ENCODE measurements at regions not wholly inside any gene's neighbourhood (a gene's known extent, or its start where the extent isn't known, plus 50 kb on each side); places are given as distances from the start of the nearest gene placed in this dataset.
"Not testable (repeated sequence)": the region's sequence is repeated elsewhere in the genome, so short reads cannot be mapped to it uniquely, and the experiment has no call there.

DNA sequence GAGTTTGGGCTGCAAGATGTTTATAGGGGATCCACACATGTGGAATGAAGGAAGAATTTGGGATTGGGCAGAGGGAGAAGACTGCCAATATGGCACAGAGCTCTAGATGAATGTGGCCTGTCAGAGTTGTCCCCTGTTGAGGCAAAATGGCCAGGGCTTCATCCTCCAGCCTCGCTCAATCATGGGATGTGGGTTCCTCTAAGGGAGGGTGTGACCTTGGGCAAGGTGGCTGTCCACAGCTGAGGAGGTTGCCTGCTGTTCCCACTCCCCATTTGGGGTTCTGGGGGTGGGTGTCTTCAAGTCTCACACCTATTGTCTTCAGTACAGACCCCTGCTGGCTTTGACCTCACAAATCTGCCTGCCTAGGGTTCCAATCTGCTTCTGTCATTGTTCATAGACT, 121.6 kb upstream of the FAM204A start:
- DNase-seq, result no peak

- DNase-seq, result no peak
These were observed 120.3 kb upstream of the FAM204A start for GRCh38 chr10:118462401-118462800.

DNA sequence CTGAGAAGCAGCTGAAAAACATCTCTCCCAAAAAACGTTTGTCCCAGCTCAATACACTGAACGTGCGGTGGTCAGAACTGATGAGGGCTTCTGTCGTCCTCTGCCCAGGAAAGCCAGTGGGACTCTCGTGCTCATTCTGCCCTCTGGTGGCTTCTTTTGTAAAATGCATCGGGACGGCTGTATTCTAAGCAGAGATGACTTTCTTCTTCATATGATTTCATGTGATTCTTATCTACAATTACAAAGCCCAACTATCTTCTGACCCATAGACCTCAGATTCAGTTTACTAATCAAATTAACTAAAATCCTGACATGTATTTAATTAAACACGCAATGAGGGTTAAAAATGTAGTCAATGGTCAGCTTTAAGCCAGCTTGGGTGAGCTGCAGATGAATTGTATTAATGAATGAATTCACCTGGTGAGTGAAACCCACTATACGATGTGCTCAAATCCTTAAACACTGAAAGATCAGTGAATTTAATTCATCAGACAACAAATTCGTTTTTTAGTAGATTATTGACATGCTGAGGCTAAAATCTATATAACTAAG, 117.6 kb upstream of the FAM204A start:
- DNase-seq, result peak; percentile 78

DNA sequence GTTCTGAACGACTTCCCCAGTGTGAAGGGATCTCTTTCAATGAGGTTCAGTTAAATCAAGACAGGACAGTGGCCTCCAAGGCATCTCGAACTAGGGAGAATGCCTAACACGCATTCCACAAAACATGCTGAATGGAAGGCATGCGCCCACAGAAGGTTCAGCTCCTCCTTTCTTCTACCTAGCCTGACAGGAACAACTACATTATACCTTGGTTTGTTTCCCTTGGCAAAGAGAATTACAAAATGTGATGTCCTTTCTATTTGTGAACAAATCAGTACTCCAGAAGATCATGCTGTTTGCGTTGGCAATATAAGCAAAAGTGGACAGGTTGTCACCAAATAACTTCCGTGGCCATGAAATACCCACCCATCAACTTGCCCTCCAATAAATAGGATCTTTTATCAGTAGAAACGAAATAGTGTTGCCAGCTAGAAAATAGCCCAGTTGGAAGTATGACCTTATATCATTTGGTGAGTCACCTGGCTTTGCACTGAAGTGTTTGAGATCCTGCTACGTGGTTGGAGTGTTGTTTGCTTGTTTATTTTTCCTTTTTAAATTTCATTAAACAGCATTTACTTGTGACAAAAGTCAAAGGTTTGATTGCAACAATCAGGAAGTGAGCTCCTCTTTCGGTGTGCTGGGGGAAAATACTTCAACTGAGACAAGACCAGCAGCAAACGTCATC, 117.0 kb upstream of the FAM204A start:
- no peak for DNase-seq

GRCh38 chr10:118457824-118458428, 115.8 kb upstream of the FAM204A start:
- no peak for DNase-seq

DNA sequence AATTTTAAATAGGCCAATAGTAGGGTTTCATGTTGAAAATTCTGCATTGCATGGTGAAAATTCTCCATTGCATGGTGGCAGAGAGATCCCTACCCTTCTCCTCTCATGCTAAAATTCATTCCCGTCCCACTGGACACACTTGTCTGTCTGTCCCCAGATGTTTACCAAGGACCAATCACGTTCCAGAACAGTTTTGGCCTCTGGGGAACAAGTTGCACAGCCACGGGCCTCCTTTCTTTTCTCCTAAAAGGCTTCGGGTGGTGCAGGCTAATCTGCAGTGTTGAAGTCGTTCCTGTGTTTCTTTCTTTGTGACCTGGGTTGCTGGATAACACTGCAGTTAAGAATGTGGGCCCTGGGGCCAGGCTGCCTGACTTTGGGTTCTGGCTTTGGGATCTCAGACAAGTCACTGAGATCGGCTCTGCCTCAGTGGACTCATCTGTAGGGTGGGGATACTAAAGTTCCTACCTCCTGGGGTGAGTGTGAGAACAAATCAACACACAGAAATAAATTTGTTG, 113.1 kb upstream of the FAM204A start:
- no peak for DNase-seq

GRCh38 chr10:118454211-118454610, 112.1 kb upstream of the FAM204A start:
- no peak for DNase-seq

DNA sequence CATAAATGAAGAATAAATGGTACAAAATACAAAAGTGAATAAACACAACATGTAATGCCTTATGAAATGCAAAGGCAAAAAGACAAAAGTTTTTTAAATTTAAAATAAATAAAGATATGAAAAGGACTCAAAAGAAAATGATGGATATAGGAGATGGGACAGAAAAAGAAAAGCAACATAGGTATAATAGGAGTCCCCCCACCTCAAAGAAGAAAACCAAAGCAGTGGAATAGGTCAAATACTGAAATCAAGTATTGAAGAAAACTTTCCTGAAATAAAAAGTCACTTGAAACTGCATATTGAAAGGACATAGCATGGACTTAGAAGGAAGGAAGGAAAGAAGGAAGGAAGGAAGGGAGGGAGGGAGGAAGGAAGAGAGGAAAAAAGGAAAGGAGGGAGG, 110.0 kb upstream of the FAM204A start:
- DNase-seq, result no peak

DNA sequence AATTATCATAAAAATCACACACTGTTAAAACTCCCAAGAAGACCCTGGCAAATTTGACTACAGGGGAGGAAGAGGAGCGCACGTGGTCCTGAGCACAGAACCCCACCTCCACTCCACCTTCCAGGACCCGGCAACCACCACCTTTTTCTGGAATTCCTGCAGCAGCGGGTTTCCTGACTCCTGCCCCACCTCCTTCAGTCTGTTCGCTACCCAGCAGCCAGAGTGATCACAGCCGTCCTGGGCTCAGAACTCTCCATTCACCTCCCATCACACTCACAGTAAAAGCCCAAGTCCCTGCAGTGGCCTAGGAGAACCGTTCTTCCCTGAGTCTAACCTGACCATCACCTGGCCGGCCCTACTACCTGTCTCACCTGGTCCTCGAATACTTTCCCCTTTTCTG, 107.4 kb upstream of the FAM204A start:
- DNase-seq, result no peak

- no peak for DNase-seq
These were observed 106.6 kb upstream of the FAM204A start for GRCh38 chr10:118448744-118449143.

DNA sequence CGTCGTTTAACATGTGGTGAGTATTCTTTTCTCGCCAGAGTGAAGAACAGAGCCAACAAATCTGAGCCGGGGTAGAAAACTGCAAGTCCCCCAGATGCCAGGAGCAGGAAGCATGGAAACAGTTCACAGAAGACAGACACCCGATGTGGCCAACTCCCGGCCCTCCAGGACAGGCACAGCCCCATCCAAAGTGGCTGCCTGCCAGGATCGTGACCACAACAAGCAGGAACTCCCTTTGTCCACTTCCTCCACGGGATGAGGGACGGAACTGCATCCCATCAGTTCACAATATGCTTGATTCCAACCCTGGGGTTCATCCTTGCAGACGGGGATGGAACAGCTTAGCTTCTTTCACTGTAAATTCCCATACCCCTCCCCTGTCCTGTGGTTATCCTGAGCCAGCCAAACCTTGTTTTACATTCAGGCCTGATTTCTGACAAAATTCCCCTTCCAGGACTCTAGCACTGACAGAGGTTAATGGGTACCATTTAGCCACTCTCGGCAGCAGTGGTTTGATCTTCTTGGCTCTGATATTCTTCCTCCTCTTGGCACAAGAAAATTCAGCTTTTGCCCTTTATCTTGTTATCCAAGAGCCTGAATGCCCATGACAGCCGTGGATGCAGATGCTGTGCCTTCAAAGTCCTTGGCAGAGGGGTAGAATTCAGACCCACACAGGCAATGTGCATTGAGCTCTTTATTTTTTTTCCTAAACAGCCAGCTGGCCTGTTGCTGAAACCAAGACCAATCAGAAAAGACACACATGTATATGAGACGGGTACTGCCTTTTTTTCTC, 105.5 kb upstream of the FAM204A start:
- no peak for DNase-seq

DNA sequence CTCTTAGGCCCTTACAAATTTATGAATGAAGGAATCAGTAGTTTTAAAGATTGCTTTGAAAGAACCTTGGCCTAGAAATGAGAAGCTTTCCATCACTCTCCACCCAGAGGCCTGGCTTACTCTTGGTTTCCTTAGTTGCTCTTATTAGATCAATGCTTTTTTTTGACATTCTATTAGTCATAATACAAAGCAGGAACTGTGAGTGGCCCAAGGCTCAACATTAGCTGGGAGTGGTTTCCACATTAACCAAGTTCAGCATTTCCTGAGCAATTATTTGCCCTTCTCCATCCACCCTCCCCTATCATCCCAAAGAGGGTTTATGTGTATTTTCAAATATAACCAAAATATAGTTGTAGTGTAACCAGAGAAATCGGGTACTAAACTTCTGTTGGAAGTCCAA, 103.4 kb upstream of the FAM204A start:
- no peak for DNase-seq

- DNase-seq, result no peak
These were observed 101.9 kb upstream of the FAM204A start for GRCh38 chr10:118444069-118444468.

DNA sequence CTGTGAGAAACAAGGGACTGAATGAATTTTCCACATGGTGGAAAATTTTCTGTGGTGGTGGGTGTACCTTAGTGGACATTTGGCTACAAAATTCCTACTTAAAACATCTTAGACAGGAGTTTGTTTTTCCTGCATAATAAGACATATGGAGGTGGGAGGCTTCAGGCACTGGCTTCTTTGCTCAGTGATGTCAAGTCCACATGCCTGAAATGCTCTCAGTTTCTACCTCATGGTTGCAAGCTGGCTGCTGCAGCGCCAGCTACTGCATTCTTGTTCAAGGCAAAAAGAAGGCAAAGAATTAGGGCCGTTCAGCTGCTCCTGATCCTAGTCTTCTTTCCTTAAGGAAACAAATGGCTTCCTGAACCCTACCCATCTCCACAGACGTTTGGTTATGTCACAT, 99.9 kb upstream of the FAM204A start:
- no peak for DNase-seq

GRCh38 chr10:118439824-118440223, 97.7 kb upstream of the FAM204A start:
- DNase-seq, result no peak

DNA sequence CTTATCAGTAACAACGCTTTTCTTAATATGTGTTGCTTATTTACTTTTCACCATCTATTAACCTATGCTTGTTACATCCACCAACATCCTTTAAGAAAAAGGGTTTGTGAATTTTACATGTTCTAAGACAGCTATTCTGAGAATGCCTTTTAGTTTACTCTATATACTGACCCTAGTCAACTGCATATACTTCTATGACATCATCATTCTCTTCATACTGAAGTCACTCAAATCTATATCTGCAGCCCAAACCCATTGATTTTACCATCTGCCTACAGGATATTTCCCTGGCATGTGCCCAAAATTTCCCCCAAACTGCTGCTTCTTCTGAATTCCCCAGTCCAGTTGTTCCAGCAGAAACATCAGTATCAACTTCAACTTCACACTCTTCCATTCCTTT, 94.6 kb upstream of the FAM204A start:
- DNase-seq, result no peak

DNA sequence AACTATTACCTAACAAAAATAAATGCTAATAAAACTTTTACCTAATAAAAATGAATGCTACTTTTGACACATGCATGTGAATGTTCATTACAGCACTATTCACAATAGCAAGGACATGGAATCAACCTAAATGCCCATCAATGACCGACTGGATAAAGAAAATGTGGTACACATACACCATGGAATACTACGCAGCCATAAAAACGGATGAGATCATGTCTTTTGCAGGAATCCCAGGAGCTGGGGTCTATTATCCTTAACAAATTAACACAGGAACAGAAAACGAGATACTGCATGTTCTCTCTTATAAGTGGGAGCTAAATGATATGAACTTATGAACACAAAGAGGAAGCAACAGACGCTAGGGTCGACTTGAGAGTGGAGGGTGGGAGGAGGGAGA, 88.1 kb upstream of the FAM204A start:
- DNase-seq, result no peak

- peak; percentile 92 for DNase-seq
These were observed 81.8 kb upstream of the FAM204A start for GRCh38 chr10:118423800-118424442.

GRCh38 chr10:118422241-118422640, 80.1 kb upstream of the FAM204A start:
- DNase-seq, result no peak

GRCh38 chr10:118420049-118420448, 77.9 kb upstream of the FAM204A start:
- DNase-seq, result not testable (repeated sequence)

GRCh38 chr10:118412932-118413331, 70.8 kb upstream of the FAM204A start:
- DNase-seq, result no peak

- DNase-seq, result no peak
These were observed 70.1 kb upstream of the FAM204A start for GRCh38 chr10:118412132-118412760.

DNA sequence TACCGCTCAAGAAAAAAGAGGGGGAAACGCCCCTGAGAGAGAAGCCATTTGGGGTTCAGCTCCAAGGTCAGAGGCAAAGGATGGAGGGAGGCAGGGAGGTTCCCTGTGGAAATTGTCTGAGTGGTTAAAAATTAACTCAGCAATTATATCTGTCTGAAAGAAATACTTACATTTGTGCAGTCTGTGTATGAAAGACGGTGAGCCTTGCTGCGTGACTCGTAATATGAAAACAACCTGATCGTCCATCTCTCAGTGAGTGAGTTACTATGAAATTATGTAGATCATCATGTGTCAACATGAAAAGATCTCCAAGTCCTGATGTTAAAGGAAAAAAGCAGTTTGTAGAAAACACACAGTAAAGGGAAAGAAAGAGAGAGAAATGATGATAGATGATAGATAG, 67.2 kb upstream of the FAM204A start:
- no peak for DNase-seq
